KMS-11 (cell line): ENCODE measurements at regions not wholly inside any gene's neighbourhood (a gene's known extent, or its start where the extent isn't known, plus 50 kb on each side); places are given as distances from the start of the nearest gene placed in this dataset.

Experiments
- H2AFZ ChIP-seq: fragments of 200-600 bp; sonication (generic); 2 replicates; pipeline ENCODE4 v1.6.1; 2016; ENCODE audit warnings: antibody characterized with exemption, mixed run types, low read depth
- H3K27ac ChIP-seq: fragments of 200-600 bp; sonication (generic); 2 replicates; pipeline ENCODE4 v1.6.1; 2016; ENCODE audit warnings: mild to moderate bottlenecking, mixed run types
- H3K27me3 ChIP-seq: fragments of 200-600 bp; sonication (generic); 2 replicates; pipeline ENCODE4 v1.6.1; 2017; ENCODE audit warnings: mild to moderate bottlenecking, low read depth, mixed run types, moderate library complexity; ENCODE audit not compliant: insufficient read depth
- H3K36me3 ChIP-seq: fragments of 200-600 bp; sonication (generic); 2 replicates; pipeline ENCODE4 v1.6.1; 2017; ENCODE audit warnings: mild to moderate bottlenecking, mixed run types; ENCODE audit not compliant: insufficient read depth
- H3K4me1 ChIP-seq: fragments of 200-600 bp; sonication (generic); 2 replicates; pipeline ENCODE4 v1.6.1; 2016; ENCODE audit warnings: mild to moderate bottlenecking, low read depth, mixed run types; ENCODE audit not compliant: poor library complexity, severe bottlenecking
- H3K4me2 ChIP-seq: fragments of 200-600 bp; sonication (generic); 2 replicates; pipeline ENCODE4 v1.7.0; 2016; ENCODE audit warnings: mild to moderate bottlenecking, mixed run types
- H3K4me3 ChIP-seq: fragments of 200-600 bp; sonication (generic); IDR thresholded peaks from 2 replicates; pipeline ENCODE4 v1.6.1; 2017; ENCODE audit warnings: low read depth, low read length, mixed read lengths; ENCODE audit not compliant: insufficient read depth
- H3K79me2 ChIP-seq: fragments of 200-600 bp; sonication (generic); 2 replicates; pipeline ENCODE4 v1.6.1; 2016; ENCODE audit warnings: low read depth, mixed run types; ENCODE audit not compliant: insufficient read depth
- H3K9ac ChIP-seq: fragments of 200-600 bp; sonication (generic); 2 replicates; pipeline ENCODE4 v1.6.1; 2016; ENCODE audit warnings: mild to moderate bottlenecking, mixed run types
- H4K20me1 ChIP-seq: fragments of 200-600 bp; sonication (generic); 2 replicates; pipeline ENCODE4 v1.6.1; 2016; ENCODE audit warnings: mild to moderate bottlenecking, mixed run types; ENCODE audit not compliant: insufficient read depth
- TF ChIP-seq, protein P1 (sequence below): fragments of 200-600 bp; sonication (generic); conservative IDR thresholded peaks from 2 replicates; pipeline ENCODE4 v1.6.1; 2017; ENCODE audit warnings: low read depth, mild to moderate bottlenecking, antibody characterized with exemption, low read length, moderate library complexity, mixed read lengths

DNA sequence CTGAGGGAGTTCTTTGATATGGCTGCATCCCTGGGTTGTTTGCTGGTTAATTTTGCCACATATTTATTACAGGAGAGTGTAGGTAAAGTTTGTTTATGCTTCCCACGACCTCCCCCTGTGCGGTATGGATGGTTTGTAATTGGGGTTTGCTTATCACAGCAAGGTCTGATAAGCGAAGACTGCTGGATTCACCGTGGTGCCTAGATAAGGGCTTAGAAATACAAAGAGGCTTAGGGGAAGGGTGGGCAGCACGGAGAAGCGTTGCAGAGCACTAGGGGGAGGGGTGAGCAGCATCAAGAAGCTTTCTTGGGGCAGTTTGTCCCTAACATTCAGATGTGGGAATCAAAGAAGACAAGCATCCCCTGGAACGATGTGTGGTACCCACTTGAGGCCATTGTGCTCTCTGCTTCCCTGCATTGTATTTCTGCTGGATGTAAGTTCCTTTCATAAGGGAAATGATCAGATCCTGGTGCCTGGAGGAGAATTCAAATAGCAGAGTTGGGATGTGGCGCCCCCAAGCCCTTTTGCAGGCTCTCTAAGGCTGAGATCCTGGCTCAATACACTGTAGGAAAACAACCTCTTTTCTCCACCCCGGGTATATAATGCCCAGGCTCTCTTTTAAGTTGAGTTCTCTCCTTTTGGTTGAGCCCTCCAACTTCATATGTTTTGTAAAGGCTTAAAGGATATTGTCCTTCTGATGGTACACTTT lies 598.1 kb upstream of the ADGRL4 start:
- TF ChIP-seq, protein P1, sequence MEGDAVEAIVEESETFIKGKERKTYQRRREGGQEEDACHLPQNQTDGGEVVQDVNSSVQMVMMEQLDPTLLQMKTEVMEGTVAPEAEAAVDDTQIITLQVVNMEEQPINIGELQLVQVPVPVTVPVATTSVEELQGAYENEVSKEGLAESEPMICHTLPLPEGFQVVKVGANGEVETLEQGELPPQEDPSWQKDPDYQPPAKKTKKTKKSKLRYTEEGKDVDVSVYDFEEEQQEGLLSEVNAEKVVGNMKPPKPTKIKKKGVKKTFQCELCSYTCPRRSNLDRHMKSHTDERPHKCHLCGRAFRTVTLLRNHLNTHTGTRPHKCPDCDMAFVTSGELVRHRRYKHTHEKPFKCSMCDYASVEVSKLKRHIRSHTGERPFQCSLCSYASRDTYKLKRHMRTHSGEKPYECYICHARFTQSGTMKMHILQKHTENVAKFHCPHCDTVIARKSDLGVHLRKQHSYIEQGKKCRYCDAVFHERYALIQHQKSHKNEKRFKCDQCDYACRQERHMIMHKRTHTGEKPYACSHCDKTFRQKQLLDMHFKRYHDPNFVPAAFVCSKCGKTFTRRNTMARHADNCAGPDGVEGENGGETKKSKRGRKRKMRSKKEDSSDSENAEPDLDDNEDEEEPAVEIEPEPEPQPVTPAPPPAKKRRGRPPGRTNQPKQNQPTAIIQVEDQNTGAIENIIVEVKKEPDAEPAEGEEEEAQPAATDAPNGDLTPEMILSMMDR = no peak
- no peaks in the 10 kb centered on the region for H3K36me3 ChIP-seq

DNA sequence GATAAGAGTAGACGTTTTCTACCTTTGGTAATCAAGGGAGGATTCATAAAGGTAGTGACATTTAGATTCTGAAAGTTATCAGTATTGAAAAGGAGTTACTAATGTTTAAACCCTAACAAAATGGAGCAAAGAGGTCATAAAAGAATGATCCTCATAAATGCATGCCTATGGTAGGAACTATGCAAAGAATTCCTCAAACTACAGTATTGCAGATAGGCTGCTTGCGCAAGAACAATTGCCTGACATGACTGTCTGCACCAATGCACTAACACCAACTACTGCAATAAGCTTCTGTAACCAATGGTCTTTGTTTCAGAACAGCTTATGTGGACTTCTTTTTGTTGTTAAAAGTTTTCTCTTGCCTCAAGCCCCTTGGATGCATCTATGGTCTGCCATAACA lies 597.3 kb upstream of the ADGRL4 start:
- H3K9ac ChIP-seq = no peak overlapping the region
- no peaks in the 10 kb centered on the region for H3K27me3 ChIP-seq
- H3K4me2 ChIP-seq = no peak overlapping the region
- no peaks in the 10 kb centered on the region for H3K79me2 ChIP-seq
- no peaks in the 10 kb centered on the region for H3K36me3 ChIP-seq
- H2AFZ ChIP-seq = no peak overlapping the region
- H3K4me1 ChIP-seq = no peaks in the 10 kb centered on the region
- H3K27ac ChIP-seq = no peak overlapping the region
- H4K20me1 ChIP-seq = no peaks in the 10 kb centered on the region
- no peak overlapping the region for H3K4me3 ChIP-seq
- TF ChIP-seq, protein P1 = no peak

More for the DNA sequence above, 598.1 kb upstream of the ADGRL4 start:
- Histone ChIP-seq H3K4me2 (no peak overlapping the region), H3K79me2 (no peaks in the 10 kb centered on the region), H3K9ac (no peak overlapping the region), H3K27me3 (no peaks in the 10 kb centered on the region), H2AFZ (no peak overlapping the region), H3K27ac (no peak overlapping the region), H3K4me1 (no peaks in the 10 kb centered on the region), H3K4me3 (no peak overlapping the region), H4K20me1 (no peaks in the 10 kb centered on the region)

DNA sequence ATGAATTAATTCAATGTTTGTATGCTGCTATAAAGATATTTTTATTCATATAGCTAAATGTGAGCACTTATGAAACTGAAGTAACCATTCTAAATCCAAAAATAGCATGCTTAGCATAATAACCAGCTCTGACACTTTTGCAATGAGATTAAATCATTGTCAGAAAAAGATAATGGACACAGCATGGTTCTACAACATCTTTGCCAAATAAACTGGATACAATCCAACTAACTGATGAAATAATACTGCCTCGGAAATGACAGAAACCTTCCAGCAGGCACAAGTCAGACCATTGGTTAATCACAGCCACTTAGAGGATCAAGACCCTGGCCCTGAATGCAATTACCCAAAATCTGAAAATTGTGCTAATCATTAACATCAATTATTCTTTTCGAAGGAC lies 592.7 kb upstream of the ADGRL4 start:
- no peaks in the 10 kb centered on the region for H3K36me3 ChIP-seq
- no peaks in the 10 kb centered on the region for H3K79me2 ChIP-seq
- no peak overlapping the region for H3K4me2 ChIP-seq
- H4K20me1 ChIP-seq = no peaks in the 10 kb centered on the region
- H3K27me3 ChIP-seq = no peaks in the 10 kb centered on the region
- H3K4me3 ChIP-seq = no peak overlapping the region
- no peak overlapping the region for H2AFZ ChIP-seq
- H3K9ac ChIP-seq = no peak overlapping the region
- H3K4me1 ChIP-seq = no peaks in the 10 kb centered on the region
- TF ChIP-seq, protein P1 = no peak
- H3K27ac ChIP-seq = no peak overlapping the region

DNA sequence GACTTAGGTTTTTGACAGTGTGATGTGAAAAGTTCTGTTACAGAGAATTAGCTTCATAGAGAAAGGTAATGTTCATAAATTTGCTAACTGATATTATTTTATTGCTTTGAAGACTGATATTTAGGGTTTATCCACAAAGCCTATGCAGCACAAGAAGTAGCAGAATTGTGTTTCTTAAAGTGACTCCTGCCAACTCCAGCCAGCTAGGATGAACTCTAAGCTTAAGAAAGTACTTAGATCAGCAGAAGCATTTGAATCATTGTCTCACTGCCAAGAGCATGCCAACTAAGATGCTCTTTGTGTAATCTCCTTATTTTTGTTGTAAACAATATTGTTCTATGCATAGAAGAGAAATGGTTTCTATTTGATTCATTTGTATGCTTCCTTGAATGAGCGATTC lies 589.4 kb upstream of the ADGRL4 start:
- Histone ChIP-seq H3K27ac (no peak overlapping the region), H3K4me1 (no peaks in the 10 kb centered on the region), H2AFZ (no peak overlapping the region), H3K4me2 (no peak overlapping the region), H3K27me3 (no peaks in the 10 kb centered on the region), H3K4me3 (no peak overlapping the region), H3K9ac (no peak overlapping the region), H3K79me2 (no peaks in the 10 kb centered on the region), H3K36me3 (no peaks in the 10 kb centered on the region), H4K20me1 (no peaks in the 10 kb centered on the region)
- TF ChIP-seq, protein P1 = no peak
